Uterus (tissue), 3 donors: ENCODE measurements at regions not wholly inside any gene's neighbourhood (a gene's known extent, or its start where the extent isn't known, plus 50 kb on each side); places are given as distances from the start of the nearest gene placed in this dataset.
"Not testable (repeated sequence)": the region's sequence is repeated elsewhere in the genome, so short reads cannot be mapped to it uniquely, and the experiment has no call there.

ENCODE experiments used
- DNase-seq, 2 donors: peaks; one replicate each; pipeline ENCODE4 v3.0.0-alpha.2; 2019 to 2020
- H3K27ac ChIP-seq, 2 donors: fragments of 200-600 bp; sonication (generic); 1 replicate in 1 of 2; 2 replicates in 1 of 2; pipeline ENCODE4 v1.5.1; 2016 to 2018
- H3K27me3 ChIP-seq, 2 donors: fragments of 200-600 bp; sonication (generic); one replicate each; pipeline ENCODE4 v1.5.1; 2018 to 2019; ENCODE audit warnings: control low read depth in 1 of 2
- H3K36me3 ChIP-seq, 2 donors: fragments of 200-600 bp; sonication (generic); one replicate each; pipeline ENCODE4 v1.5.1; 2019; ENCODE audit warnings: control low read depth in 1 of 2
- H3K4me1 ChIP-seq, 2 donors: fragments of 200-600 bp; sonication (generic); one replicate each; pipeline ENCODE4 v1.5.1; 2018 to 2019; ENCODE audit warnings: control low read depth in 1 of 2
- H3K4me3 ChIP-seq, 2 donors: fragments of 200-600 bp; sonication (generic); 1 replicate in 1 of 2; 2 replicates in 1 of 2; pipeline ENCODE4 v1.5.1; 2018 to 2019; ENCODE audit warnings: mild to moderate bottlenecking in 1 of 2
- H3K9me3 ChIP-seq, 2 donors: fragments of 200-600 bp; sonication (generic); one replicate each; pipeline ENCODE4 v1.5.1; 2019; ENCODE audit warnings: control low read depth in 1 of 2
- CTCF ChIP-seq, 4 experiments: fragments of 200-600 bp in 2 of 4; fragments of 450-650 bp in 2 of 4; sonication (generic) in 2 of 4; IDR thresholded peaks; one replicate each; pipeline ENCODE4 v1.5.1; 2016 to 2019; ENCODE audit warnings: antibody characterized with exemption in 4 of 4, mild to moderate bottlenecking in 2 of 4, moderate library complexity in 1 of 4
- POLR2A ChIP-seq, 2 donors: fragments of 450-650 bp; IDR thresholded peaks; one replicate each; pipeline ENCODE4 v1.6.1; 2016; ENCODE audit warnings: antibody characterized with exemption in 2 of 2, mild to moderate bottlenecking in 1 of 2, moderate library complexity in 1 of 2
- intact Hi-C: fragments of 100-400 bp; cut with DNase I; formaldehyde crosslinking; loops from one replicate; pipeline ENCODE4 v1.15.1; 2023; ENCODE audit warnings: low total_unique reads
- donor health status: DM: yes; HTN: yes; CAD: no.

GRCh38 chr11:123344790-123345357 lies 85.2 kb upstream of the GRAMD1B start:
- H3K9me3 ChIP-seq, result no peaks in the 10 kb centered on the region
- no peak for DNase-seq
- no peaks in the 10 kb centered on the region for H3K27me3 ChIP-seq
- intact Hi-C loops, result no loop called here
- no peaks in the 10 kb centered on the region for H3K4me1 ChIP-seq
- H3K27ac ChIP-seq, result no peak overlapping the region
- no peak overlapping the region for H3K4me3 ChIP-seq
- no peak for TF ChIP-seq CTCF (IDR thresholded peaks at IDR 0.05)
- no peak for TF ChIP-seq POLR2A (IDR thresholded peaks at IDR 0.05)
- no peaks in the 10 kb centered on the region for H3K36me3 ChIP-seq

GRCh38 chr11:123344188-123344587 lies 85.9 kb upstream of the GRAMD1B start:
- not testable (repeated sequence) for DNase-seq

DNA sequence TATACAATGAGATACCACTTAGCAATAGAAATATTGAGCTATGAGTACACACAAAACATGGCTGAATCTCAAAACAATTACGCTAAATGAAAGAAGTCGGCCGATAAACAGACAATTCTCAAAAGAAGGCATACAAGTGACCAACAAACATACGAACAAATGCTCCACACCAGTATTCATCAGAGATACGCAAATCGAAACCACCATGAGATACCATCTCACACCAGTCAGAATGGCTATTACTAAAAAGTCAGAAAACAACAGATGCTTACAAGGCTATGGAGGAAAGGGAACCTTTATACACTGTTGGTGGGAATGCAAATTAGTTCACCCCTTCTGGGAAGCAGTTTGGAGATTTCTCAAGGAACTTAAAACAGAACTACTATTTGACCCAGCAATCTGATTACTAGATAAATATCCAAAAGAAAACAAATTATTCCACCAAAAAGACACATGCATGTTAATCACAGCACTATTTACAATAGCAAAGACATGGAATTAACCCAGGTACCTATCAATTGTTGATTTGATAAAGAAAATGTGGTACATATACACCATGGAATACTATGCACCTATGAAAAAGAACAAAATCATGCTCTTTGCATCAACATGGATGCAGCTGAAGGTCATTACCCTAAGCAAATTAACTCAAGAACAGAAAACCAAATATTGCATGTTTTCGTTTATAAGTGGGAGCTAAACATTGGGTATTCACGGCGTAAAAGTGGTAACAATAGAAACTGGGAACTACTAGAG lies 90.9 kb upstream of the GRAMD1B start:
- Histone ChIP-seq H3K27me3 (no peaks in the 10 kb centered on the region), H3K4me1 (no peaks in the 10 kb centered on the region), H3K36me3 (no peaks in the 10 kb centered on the region), H3K4me3 (no peak overlapping the region), H3K27ac (no peak overlapping the region), H3K9me3 (no peaks in the 10 kb centered on the region)
- DNase-seq, result no peak
- TF ChIP-seq CTCF (IDR thresholded peaks at IDR 0.05) (no peak), POLR2A (IDR thresholded peaks at IDR 0.05) (no peak)
- intact Hi-C loops, result no loop called here

More at GRCh38 chr11:123344188-123344587, 85.9 kb upstream of the GRAMD1B start:
- H3K9me3 ChIP-seq, H3K4me1 ChIP-seq, H3K36me3 ChIP-seq, intact Hi-C loops, H3K27me3 ChIP-seq, H3K27ac ChIP-seq, H3K4me3 ChIP-seq: not testable (repeated sequence)

DNA sequence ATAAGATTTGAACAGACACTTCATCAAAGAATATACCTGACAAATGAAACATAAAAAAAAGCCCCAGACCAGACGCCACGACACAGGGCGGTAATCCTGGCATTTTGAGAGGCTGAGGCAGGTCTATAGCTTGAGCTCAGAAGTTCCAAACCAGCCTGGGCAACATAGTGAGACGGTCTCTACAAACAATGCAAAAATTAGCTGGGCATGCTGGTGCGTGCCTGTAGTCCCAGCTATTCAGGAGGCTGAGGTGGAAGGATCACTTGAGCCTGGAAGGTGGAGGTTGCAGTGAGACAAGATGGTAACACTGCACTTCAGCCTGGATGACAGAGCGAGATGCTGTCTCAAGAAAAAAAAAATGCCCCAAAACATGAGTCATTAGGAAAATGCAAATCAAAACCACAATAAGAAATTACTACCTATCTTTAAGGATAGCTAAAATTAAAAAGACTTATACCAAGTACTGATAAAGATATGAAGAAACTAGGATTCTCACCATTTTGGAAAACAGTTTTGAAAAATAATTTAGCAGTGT lies 91.7 kb upstream of the GRAMD1B start:
- TF ChIP-seq CTCF (IDR thresholded peaks at IDR 0.05) (no peak), POLR2A (IDR thresholded peaks at IDR 0.05) (no peak)
- H3K27me3 ChIP-seq, result no peaks in the 10 kb centered on the region
- no peaks in the 10 kb centered on the region for H3K9me3 ChIP-seq

GRCh38 chr11:123334925-123335324 lies 95.1 kb upstream of the GRAMD1B start:
- H3K27ac ChIP-seq, result no peak overlapping the region
- H3K4me3 ChIP-seq, result no peak overlapping the region
- no peaks in the 10 kb centered on the region for H3K9me3 ChIP-seq
- intact Hi-C loops, result no loop called here
- no peaks in the 10 kb centered on the region for H3K36me3 ChIP-seq
- no peak for DNase-seq
- no peaks in the 10 kb centered on the region for H3K4me1 ChIP-seq
- no peaks in the 10 kb centered on the region for H3K27me3 ChIP-seq
- TF ChIP-seq CTCF (IDR thresholded peaks at IDR 0.05), result no peak
- TF ChIP-seq POLR2A (IDR thresholded peaks at IDR 0.05), result no peak

More for the DNA sequence above, 91.7 kb upstream of the GRAMD1B start:
- Histone ChIP-seq H3K4me1 (no peaks in the 10 kb centered on the region), H3K4me3 (no peak overlapping the region), H3K36me3 (no peaks in the 10 kb centered on the region), H3K27ac (no peak overlapping the region)
- intact Hi-C loops, result no loop called here
- no peak for DNase-seq

DNA sequence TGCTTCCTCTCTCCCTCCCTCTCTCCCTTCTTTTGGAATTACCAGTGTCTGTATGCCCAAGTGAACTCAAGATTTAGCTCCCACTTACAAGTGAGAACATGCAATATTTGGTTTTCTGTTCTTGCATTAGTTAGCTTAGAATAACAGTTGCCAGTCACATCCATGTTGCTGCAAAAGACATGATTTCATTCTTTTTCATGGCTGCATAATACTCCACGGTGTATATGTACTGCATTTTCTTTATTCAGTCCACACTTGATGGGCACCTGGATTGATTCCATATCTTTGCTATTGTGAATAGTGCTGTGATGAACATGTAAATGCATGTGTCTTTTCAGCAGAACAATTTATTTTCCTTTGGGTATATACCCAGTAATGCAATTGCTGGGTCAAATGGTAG lies 97.5 kb upstream of the GRAMD1B start:
- DNase-seq, intact Hi-C loops, H3K36me3 ChIP-seq, H3K27me3 ChIP-seq, H3K4me3 ChIP-seq, H3K4me1 ChIP-seq, H3K9me3 ChIP-seq, H3K27ac ChIP-seq: not testable (repeated sequence)
